Hepatocyte (in vitro differentiated cells): ENCODE measurements at regions not wholly inside any gene's neighbourhood (a gene's known extent, or its start where the extent isn't known, plus 50 kb on each side); places are given as distances from the start of the nearest gene placed in this dataset.

ENCODE experiments used
- DNase-seq: peaks from one replicate; pipeline ENCODE4 v3.0.0-alpha.2; 2016; ENCODE audit warnings: low spot score
- H2AFZ ChIP-seq: fragments of 200-600 bp; sonication (generic); 2 replicates; pipeline ENCODE4 v1.6.0; 2016; ENCODE audit warnings: antibody characterized with exemption, mild to moderate bottlenecking
- H3K27ac ChIP-seq: fragments of 200-600 bp; sonication (generic); 2 replicates; pipeline ENCODE4 v1.5.1; 2016; ENCODE audit warnings: mild to moderate bottlenecking
- H3K27me3 ChIP-seq: fragments of 200-600 bp; sonication (generic); 2 replicates; pipeline ENCODE4 v1.6.1; 2016
- H3K36me3 ChIP-seq: fragments of 200-600 bp; sonication (generic); replicated peaks from 2 replicates; pipeline ENCODE4 v1.5.1; 2016; ENCODE audit warnings: low read depth; ENCODE audit not compliant: insufficient read depth
- H3K4me1 ChIP-seq: fragments of 200-600 bp; sonication (generic); 2 replicates; pipeline ENCODE4 v1.5.1; 2016; ENCODE audit warnings: mild to moderate bottlenecking, moderate library complexity; ENCODE audit not compliant: insufficient read depth
- H3K4me2 ChIP-seq: fragments of 200-600 bp; sonication (generic); 2 replicates; pipeline ENCODE4 v1.6.0; 2016
- H3K4me3 ChIP-seq: fragments of 200-600 bp; sonication (generic); 2 replicates; pipeline ENCODE4 v1.5.1; 2016; ENCODE audit warnings: mild to moderate bottlenecking
- H3K79me2 ChIP-seq: fragments of 200-600 bp; sonication (generic); 2 replicates; pipeline ENCODE4 v1.6.0; 2017; ENCODE audit warnings: mild to moderate bottlenecking
- H3K9me2 ChIP-seq: fragments of 200-600 bp; sonication (generic); replicated peaks from 2 replicates; pipeline ENCODE4 v1.6.0; 2017; ENCODE audit warnings: mild to moderate bottlenecking; ENCODE audit not compliant: insufficient read depth
- H3K9me3 ChIP-seq: fragments of 200-600 bp; sonication (generic); 2 replicates; pipeline ENCODE4 v1.5.1; 2016; ENCODE audit warnings: low read depth, mild to moderate bottlenecking
- H4K20me1 ChIP-seq: fragments of 200-600 bp; sonication (generic); 2 replicates; pipeline ENCODE4 v1.6.0; 2016; ENCODE audit warnings: mild to moderate bottlenecking; ENCODE audit not compliant: insufficient read depth, poor library complexity, severe bottlenecking
- CTCF ChIP-seq: fragments of 200-600 bp; sonication (generic); IDR thresholded peaks from 2 replicates; pipeline ENCODE4 v1.5.1; 2016; ENCODE audit warnings: antibody characterized with exemption, mild to moderate bottlenecking; ENCODE audit not compliant: poor library complexity
- EZH2 ChIP-seq: fragments of 200-600 bp; sonication (generic); IDR thresholded peaks from 2 replicates; pipeline ENCODE4 v1.6.1; 2016; ENCODE audit warnings: antibody characterized with exemption, mild to moderate bottlenecking, borderline replicate concordance
- EZH2phosphoT487 ChIP-seq: fragments of 200-600 bp; sonication (generic); IDR thresholded peaks from one replicate; pipeline ENCODE4 v1.6.1; 2018; ENCODE audit warnings: antibody characterized with exemption, mild to moderate bottlenecking, low read depth, moderate library complexity; ENCODE audit not compliant: unreplicated experiment, severe bottlenecking
- WGBS: methylation state at CpG from one replicate; pipeline ENCODE4 v1.1.6; 2016; ENCODE audit warnings: low lambda C conversion rate; ENCODE audit errors: missing lambda C conversion rate; 5-methylcytosine and 5-hydroxymethylcytosine counted together

- peak; percentile 55 for DNase-seq
These were observed 695.3 kb downstream of the KCNA4 start for GRCh38 chr11:29321293-29322132.

GRCh38 chr11:29320196-29320595 lies 696.6 kb downstream of the KCNA4 start:
- Histone ChIP-seq H3K36me3 (no peaks in the 10 kb centered on the region), H3K79me2 (no peaks in the 10 kb centered on the region), H3K4me1 (no peaks in the 10 kb centered on the region), H3K9me2 (no peaks in the 10 kb centered on the region), H3K27me3 (no peaks in the 10 kb centered on the region), H3K4me3 (no peak overlapping the region), H4K20me1 (no peaks in the 10 kb centered on the region), H3K9me3 (no peaks in the 10 kb centered on the region), H3K4me2 (no peak overlapping the region), H3K27ac (no peak overlapping the region), H2AFZ (no peak overlapping the region)
- TF ChIP-seq CTCF (no peak), EZH2phosphoT487 (no peak), EZH2 (no peak)
- no peak for DNase-seq
- WGBS: 94% methylated on average over 2 of the region's 2 CpGs

More at GRCh38 chr11:29321293-29322132, 695.3 kb downstream of the KCNA4 start:
- Histone ChIP-seq H2AFZ (no peak overlapping the region), H3K27me3 (no peaks in the 10 kb centered on the region), H3K4me3 (no peak overlapping the region), H3K4me1 (no peaks in the 10 kb centered on the region), H3K9me2 (no peaks in the 10 kb centered on the region), H3K79me2 (no peaks in the 10 kb centered on the region), H3K4me2 (peak overlapping the region; percentile 36), H3K9me3 (no peaks in the 10 kb centered on the region), H3K27ac (peak overlapping the region; percentile 63), H3K36me3 (no peaks in the 10 kb centered on the region), H4K20me1 (no peaks in the 10 kb centered on the region)
- WGBS: 76% methylated on average over 4 of the region's 4 CpGs
- TF ChIP-seq CTCF (no peak), EZH2phosphoT487 (no peak), EZH2 (no peak)

GRCh38 chr11:29319210-29319609 lies 697.6 kb downstream of the KCNA4 start:
- H3K4me1 ChIP-seq: no peaks in the 10 kb centered on the region
- H3K27me3 ChIP-seq: no peaks in the 10 kb centered on the region
- no peak for DNase-seq
- H2AFZ ChIP-seq: no peak overlapping the region
- no peak overlapping the region for H3K4me2 ChIP-seq
- no peak overlapping the region for H3K4me3 ChIP-seq
- no peaks in the 10 kb centered on the region for H3K79me2 ChIP-seq
- no peak for TF ChIP-seq EZH2phosphoT487
- no peak for TF ChIP-seq CTCF
- TF ChIP-seq EZH2: no peak
- no peaks in the 10 kb centered on the region for H3K9me3 ChIP-seq
- H3K9me2 ChIP-seq: no peaks in the 10 kb centered on the region
- no peak overlapping the region for H3K27ac ChIP-seq
- no peaks in the 10 kb centered on the region for H4K20me1 ChIP-seq
- no peaks in the 10 kb centered on the region for H3K36me3 ChIP-seq
- WGBS: 53% methylated on average over 1 of the region's 1 CpG
